A204.1 (cell line): ENCODE measurements at regions not wholly inside any gene's neighbourhood (a gene's known extent, or its start where the extent isn't known, plus 50 kb on each side); places are given as distances from the start of the nearest gene placed in this dataset.
"Not testable (repeated sequence)": the region's sequence is repeated elsewhere in the genome, so short reads cannot be mapped to it uniquely, and the experiment has no call there.

ENCODE experiments used
- FAIRE-seq: peaks from 2 replicates; lab custom pipeline; 2012; peaks lifted over from hg19 to GRCh38; lab: Jason Lieb, UNC

- no peak for FAIRE-seq
Measured at GRCh38 chr15:79492065-79492464, 59.9 kb downstream of the MINAR1 start.

DNA sequence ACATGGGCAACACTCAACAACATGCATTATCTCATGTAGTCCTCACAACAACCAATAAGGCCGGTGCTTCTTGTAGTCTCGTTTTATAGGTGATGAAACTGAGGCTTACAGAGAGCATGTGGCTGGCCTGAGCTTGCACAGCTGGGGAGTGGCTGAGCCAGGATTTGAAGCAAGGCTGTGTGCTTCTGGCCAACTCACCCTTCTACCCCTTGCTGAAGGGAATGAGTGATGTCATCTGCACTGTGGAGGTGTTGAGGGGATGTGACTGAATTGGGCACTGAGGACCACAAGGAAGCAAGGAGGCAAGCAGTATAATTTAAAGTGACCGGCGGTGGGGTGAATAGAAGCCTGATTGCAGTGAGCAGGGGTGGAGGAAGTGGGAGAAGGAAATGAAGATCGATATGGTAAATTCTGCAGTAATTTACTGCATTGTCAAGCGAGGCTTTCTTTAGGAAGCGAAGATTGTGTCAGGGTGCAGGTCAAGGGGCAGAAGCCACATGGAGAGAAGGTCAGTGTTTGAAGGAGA is 62.3 kb downstream of the MINAR1 start:
- FAIRE-seq = no peak

DNA sequence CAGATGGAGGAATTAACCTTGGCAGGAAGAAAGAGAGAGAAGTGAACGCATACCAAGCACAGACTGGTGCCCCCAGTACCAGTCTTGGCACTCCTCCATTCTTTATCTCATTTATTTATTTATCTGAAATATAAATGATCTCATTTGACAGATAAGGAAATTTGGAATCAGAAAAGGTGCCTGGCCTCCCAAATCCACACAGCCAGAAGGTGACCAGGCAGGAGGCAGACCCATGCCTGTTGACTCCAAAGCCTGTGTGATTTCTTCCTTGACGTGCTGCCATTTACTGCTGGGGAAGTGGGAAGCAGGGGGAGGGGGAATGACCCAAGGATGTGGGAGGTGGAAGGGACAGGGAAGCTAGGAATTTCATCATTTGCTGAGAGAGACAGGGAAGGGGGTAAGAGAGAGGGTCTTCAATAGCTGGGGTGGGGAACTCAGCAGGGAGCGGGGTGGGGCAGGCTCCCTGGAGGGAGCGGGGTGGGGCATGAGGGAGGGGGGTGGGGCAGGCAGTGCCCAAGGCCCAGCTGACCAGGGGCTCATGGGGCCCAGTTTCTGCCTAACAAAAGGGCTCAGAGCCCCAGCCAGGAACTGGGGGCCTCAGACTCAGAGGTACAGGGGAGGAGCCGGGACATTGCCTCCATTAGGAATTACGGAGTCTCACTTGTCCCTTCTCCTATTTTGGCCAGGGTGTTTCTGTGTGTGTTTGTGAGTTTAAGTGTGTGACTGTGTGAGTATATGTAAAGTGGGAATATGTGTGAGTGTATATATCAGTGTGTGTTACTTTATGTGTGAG is 63.0 kb downstream of the MINAR1 start:
- no peak for FAIRE-seq

DNA sequence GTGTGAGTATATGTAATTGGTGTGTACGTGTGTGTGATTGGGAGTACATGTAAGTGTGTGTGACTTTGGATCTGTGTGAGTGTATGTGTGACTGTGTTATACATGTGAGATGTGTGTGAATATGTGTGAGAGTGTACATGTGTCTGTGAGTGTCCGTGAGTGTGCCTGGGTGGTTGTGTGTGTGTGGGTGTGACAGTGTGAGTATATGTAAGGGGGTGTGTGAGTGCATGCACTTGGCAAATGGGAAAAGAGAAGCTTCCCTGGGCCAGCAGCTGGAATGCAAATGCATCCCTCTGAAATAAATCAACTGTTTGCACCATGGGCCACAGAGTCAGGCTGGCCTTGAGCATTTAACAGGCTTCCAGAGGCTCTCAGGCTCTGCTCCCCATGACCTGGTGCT is 63.6 kb downstream of the MINAR1 start:
- FAIRE-seq = no peak

DNA sequence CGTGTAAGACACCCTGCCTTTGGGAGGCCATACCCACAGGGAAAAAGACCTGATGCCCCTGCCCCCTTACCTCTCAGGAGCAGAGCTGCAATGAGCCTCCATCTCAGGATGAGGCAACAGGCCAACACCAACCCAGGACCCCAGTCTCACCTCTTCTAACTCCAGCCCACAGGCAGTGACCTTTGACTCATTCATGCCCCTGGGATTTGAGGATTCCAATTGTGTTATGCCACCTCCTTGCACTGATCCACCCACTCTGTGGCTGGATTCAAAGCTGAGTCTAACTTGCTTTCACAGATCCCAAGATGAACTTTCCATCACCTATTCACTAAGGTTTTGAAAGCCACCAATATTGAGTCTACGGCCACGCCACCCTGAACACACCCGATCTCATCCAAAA is 64.7 kb downstream of the MINAR1 start:
- FAIRE-seq = no peak

DNA sequence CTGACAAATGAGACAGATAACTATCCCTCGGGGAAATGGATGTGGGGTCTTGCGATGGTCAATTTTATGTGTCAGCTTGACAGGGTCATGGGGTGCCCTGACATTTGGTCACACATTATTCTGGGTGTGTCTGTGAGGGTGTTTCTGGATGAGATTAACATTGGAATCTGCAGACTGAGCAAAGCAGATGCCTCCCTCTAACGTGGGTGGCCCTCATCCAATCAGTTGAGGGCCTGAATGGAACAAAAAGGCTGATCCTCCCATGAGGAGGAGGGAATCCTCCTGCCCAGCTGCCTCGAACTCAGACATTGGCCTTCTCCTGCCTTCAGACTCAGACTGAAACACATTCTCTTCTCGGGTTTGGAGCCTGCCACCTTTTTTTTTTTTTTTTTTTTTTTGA is 69.0 kb downstream of the MINAR1 start:
- no peak for FAIRE-seq

- no peak for FAIRE-seq
Measured at GRCh38 chr15:79505956-79506355, 73.8 kb downstream of the MINAR1 start.

DNA sequence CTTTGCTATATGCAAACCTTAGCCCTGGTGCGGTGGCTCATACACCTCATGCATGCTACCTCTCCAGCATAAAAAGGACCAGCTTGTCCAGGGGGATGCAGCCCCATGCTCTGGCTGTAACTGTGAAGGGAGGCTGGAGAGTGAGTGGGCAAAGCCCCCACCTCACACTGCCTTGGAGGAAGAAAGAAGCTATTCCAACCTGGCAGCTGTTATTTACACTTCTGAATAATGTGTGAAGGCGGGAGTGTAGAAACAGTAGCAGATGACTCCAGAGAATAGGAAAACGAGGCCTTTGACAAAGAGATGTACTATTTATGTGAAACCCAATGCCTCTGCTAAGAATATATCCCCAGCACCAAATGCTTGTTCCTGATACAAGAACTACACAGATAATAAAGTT is 80.7 kb downstream of the MINAR1 start:
- FAIRE-seq = not testable (repeated sequence)

- no peak for FAIRE-seq
Measured at GRCh38 chr15:79513417-79513816, 81.3 kb downstream of the MINAR1 start.

DNA sequence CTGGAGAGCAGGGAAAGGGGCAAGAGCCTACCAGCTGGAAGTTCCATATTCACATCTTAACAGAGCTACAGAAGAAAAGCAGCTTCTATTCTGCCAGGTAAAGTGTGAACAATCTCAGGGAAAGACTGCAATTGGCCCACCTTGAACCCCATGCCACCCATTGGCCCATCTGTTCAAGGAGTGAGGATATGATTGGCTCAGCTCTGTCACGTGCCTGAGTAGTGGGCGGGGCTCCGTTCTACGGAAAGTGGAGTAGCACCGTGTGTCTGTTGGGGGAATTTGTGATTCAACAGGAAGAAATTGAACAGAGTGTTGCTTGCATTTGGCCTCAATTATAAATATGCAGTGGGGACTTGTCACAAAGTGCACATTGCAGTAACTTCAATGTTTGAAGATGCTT is 81.8 kb downstream of the MINAR1 start:
- no peak for FAIRE-seq

- no peak for FAIRE-seq
Measured at GRCh38 chr15:79515300-79516027, 83.3 kb downstream of the MINAR1 start.

GRCh38 chr15:79516155-79516554 is 84.0 kb downstream of the MINAR1 start:
- FAIRE-seq = no peak

- FAIRE-seq = no peak
Measured at GRCh38 chr15:79516646-79517045, 84.5 kb downstream of the MINAR1 start.

- no peak for FAIRE-seq
Measured at GRCh38 chr15:79519628-79520027, 87.5 kb downstream of the MINAR1 start.

GRCh38 chr15:79520654-79521053 is 88.5 kb downstream of the MINAR1 start:
- no peak for FAIRE-seq

DNA sequence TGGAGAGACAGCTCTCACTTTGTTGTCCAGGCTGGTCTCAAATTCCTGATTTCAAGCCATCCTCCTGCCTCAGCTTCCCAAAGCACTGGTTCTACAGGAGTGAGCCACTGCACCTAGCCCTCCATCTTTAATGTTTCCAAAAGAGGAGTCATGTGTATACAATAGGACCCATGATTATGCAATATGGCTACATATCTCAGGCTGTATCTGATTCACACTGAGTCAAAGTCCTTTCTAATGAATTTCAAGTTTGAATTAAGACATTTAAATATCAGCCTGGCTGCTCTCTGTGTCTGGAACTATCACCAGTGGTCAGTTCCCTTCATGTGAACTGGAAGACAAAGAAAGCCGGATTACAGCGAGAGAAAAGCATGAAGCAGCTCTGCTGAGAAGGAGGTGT is 90.5 kb downstream of the MINAR1 start:
- FAIRE-seq = no peak

- FAIRE-seq = no peak
Measured at GRCh38 chr15:79523266-79523665, 91.1 kb downstream of the MINAR1 start.

DNA sequence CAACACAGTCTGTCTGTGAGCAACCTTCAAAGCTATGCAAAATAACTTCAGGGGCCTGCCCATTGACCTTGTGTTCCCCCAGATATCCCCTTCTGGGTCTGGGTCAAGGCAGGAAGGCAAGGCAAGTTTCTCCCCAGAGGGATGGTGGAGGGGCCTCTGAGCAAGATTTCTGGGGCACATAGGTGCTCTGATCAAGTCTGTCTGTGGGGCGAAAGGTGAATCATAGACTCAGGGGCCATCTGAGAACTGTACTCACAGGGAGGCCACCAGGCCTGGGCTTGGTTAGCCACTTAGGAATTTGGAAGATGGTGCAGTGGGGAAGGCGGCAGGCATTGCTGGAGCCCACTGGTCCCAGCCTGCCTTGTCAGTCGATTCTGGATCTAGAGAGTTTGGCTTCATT is 92.4 kb downstream of the MINAR1 start:
- FAIRE-seq = no peak

DNA sequence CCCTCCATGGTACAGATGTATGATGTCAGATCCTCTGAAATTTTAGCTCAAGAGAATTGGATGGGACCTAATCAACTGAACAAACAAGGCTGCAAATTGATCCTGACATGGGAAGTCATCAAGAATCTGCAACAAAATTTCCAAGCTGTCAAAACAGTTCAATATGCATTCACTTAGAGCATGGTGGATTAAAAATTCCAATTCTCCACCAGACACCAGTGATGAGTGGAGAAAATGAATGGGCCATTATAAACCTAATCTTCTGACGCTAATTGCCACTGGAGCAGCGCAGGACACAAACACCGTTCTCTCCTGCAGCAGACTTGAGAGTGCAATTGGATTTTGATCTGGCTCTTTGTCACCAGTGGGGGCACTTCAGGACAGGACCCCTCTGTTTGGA is 94.2 kb downstream of the MINAR1 start:
- no peak for FAIRE-seq

DNA sequence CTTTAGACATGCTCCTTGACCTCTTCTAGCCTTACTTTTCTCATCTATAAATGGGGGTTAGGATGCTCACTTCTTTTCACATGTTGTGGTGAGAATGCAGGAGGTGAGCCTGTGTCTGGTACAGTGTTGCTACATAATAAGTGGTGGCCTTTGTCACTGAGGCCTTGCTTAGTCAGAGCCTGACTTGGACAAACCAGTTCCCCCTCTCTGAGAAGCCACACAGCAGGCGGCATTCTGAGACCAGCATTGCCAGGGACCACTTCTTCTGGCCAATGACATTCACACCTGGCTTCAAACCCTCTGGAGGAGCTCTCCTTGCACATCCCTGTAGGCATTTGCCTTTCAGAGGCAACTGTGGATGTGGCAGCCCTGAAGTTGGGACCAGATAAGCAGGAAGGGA is 95.7 kb downstream of the MINAR1 start:
- no peak for FAIRE-seq

GRCh38 chr15:79529157-79529785 is 97.1 kb downstream of the MINAR1 start:
- no peak for FAIRE-seq

GRCh38 chr15:79535536-79535935 is 103.4 kb downstream of the MINAR1 start:
- FAIRE-seq = no peak

- FAIRE-seq = no peak
Measured at GRCh38 chr15:79538527-79538926, 106.4 kb downstream of the MINAR1 start.
